K562 (cell line): ENCODE measurements at regions not wholly inside any gene's neighbourhood (a gene's known extent, or its start where the extent isn't known, plus 50 kb on each side); places are given as distances from the start of the nearest gene placed in this dataset.

Experiments used
- ATAC-seq: fragments of 200-7000 bp; cut with Tn5 transposase; 3 replicates; pipeline ENCODE4 v1.9.1; 2020; ENCODE audit warnings: moderate library complexity
- BruUV-seq: library from RNA; stranded (reverse); fragments of 400-500 nt; replicated peaks from 2 replicates; lab custom pipeline; 2021; lab: Mats Ljungman, UMichigan
- CTCF ChIA-PET: fragments of 300-600 bp; formaldehyde crosslinking; extraction: SDS; loops from one replicate; lab custom pipeline; 2021; ENCODE audit warnings: low intra/inter-chr PET ratio; lab: Yijun Ruan, JAX
- POLR2A ChIA-PET: fragments of 300-600, 350-650 bp; sonication (Branson Sonifier 250); formaldehyde crosslinking; extraction: SDS; loops from one replicate; lab custom pipeline; 2021; ENCODE audit warnings: antibody characterized with exemption, inconsistent platforms; lab: Yijun Ruan, JAX
- DNase-seq, 4 experiments: peaks; one replicate each; pipeline versions ENCODE4 v3.0.0 to v3.0.0-alpha.2; 2011 to 2018; ENCODE audit warnings: low spot score in 3 of 4, mixed read lengths in 3 of 4; ENCODE audit errors: extremely low read depth in 1 of 4
- FAIRE-seq: peaks from 2 replicates; lab custom pipeline; 2011; peaks lifted over from hg19 to GRCh38; lab: Jason Lieb, UNC
- H2AFZ ChIP-seq: 2 replicates; pipeline ENCODE4 v1.6.0; 2011; ENCODE audit warnings: low read depth, low read length, control low read depth, inconsistent platforms
- H3K27ac ChIP-seq: fragments of 200-600 bp; 3 replicates; pipeline ENCODE4 v1.8.0; 2011; ENCODE audit warnings: low read depth, mild to moderate bottlenecking, control low read depth, inconsistent platforms, low read length, moderate library complexity, mixed read lengths; ENCODE audit errors: extremely low read depth
- H3K27me3 ChIP-seq, 2 experiments: fragments of 300-600 bp in 1 of 2; 2 replicates in 1 of 2; 3 replicates in 1 of 2; pipeline versions ENCODE4 v1.6.0 to v1.8.0; 2011; ENCODE audit warnings: inconsistent platforms in 2 of 2, low read length in 2 of 2, mild to moderate bottlenecking in 1 of 2, mixed read lengths in 1 of 2, moderate library complexity in 1 of 2; ENCODE audit not compliant: control insufficient read depth in 2 of 2, insufficient read depth in 2 of 2
- H3K36me3 ChIP-seq: fragments of 300-600 bp; 3 replicates; pipeline ENCODE4 v1.8.0; 2011; ENCODE audit warnings: mild to moderate bottlenecking, low read length, inconsistent platforms; ENCODE audit not compliant: control insufficient read depth, insufficient read depth
- H3K4me1 ChIP-seq, 2 experiments: fragments of 200-600 bp in 1 of 2; replicated peaks in 1 of 2; 2 replicates in 1 of 2; 3 replicates in 1 of 2; pipeline versions ENCODE4 v1.5.1 to v1.8.0; 2011; ENCODE audit warnings: inconsistent platforms in 2 of 2, low read length in 2 of 2, mild to moderate bottlenecking in 1 of 2, mixed read lengths in 1 of 2, moderate library complexity in 1 of 2; ENCODE audit not compliant: control insufficient read depth in 2 of 2, insufficient read depth in 2 of 2
- H3K4me2 ChIP-seq: 2 replicates; pipeline ENCODE4 v1.6.1; 2011; ENCODE audit warnings: low read length, control low read depth, inconsistent platforms, mixed read lengths; ENCODE audit not compliant: insufficient read depth
- H3K4me3 ChIP-seq: fragments of 200-600 bp; sonication (generic), shearing (Covaris generic); 2 replicates; pipeline ENCODE4 v1.5.1; 2016; ENCODE audit warnings: control low read depth, inconsistent platforms
- H3K79me2 ChIP-seq: fragments of 200-600 bp; 3 replicates; pipeline ENCODE4 v1.8.0; 2011; ENCODE audit warnings: low read length, inconsistent platforms; ENCODE audit not compliant: control insufficient read depth, insufficient read depth
- H3K9ac ChIP-seq, 2 experiments: 2 replicates each; pipeline versions ENCODE4 v1.6.0 to v1.6.1; 2011; ENCODE audit warnings: low read depth in 2 of 2, low read length in 2 of 2, control low read depth in 1 of 2, inconsistent platforms in 1 of 2, mild to moderate bottlenecking in 1 of 2, mixed read lengths in 1 of 2; ENCODE audit not compliant: insufficient read depth in 1 of 2
- H3K9me1 ChIP-seq: one replicate; pipeline ENCODE4 v1.6.0; 2011; ENCODE audit warnings: inconsistent platforms, mild to moderate bottlenecking, low read length, moderate library complexity; ENCODE audit not compliant: control insufficient read depth, insufficient read depth
- H3K9me3 ChIP-seq: replicated peaks from 2 replicates; pipeline ENCODE4 v1.5.1; 2011; ENCODE audit warnings: low read depth, low read length, inconsistent platforms; ENCODE audit not compliant: control insufficient read depth, insufficient read depth
- H4K20me1 ChIP-seq: replicated peaks from 2 replicates; pipeline ENCODE4 v1.6.1; 2011; ENCODE audit warnings: low read length, inconsistent platforms, mixed read lengths; ENCODE audit not compliant: control insufficient read depth, insufficient read depth
- CAMTA2 ChIP-seq: fragments of 250-450 bp; sonication (Bioruptor Pico); conservative IDR thresholded peaks from 2 replicates; pipeline ENCODE4 v1.5.1; 2022
- CBX1 ChIP-seq: sonication (generic); IDR thresholded peaks from 2 replicates; pipeline ENCODE4 v1.6.1; 2016; ENCODE audit warnings: antibody characterized with exemption, low read depth, mild to moderate bottlenecking
- CGGBP1 ChIP-seq: fragments of 250-450 bp; sonication (Bioruptor Pico); IDR thresholded peaks from 2 replicates; pipeline ENCODE4 v1.9.0; 2021; ENCODE audit warnings: mild to moderate bottlenecking
- CHD1 ChIP-seq: fragments of 200-600 bp; sonication (generic); IDR thresholded peaks from one replicate; pipeline ENCODE4 v1.6.1; 2012; ENCODE audit warnings: mild to moderate bottlenecking, moderate library complexity, low read length, inconsistent platforms
- CHD4 ChIP-seq: fragments of 200-600 bp; sonication (generic); IDR thresholded peaks from 3 replicates; pipeline ENCODE4 v1.6.1; 2012; ENCODE audit warnings: low read depth, mild to moderate bottlenecking, mixed read lengths, low read length, inconsistent platforms; ENCODE audit not compliant: insufficient read depth, insufficient replicate concordance, poor library complexity, severe bottlenecking
- CTCF ChIP-seq, 3 experiments: IDR thresholded peaks in 2 of 3; conservative IDR thresholded peaks in 1 of 3; 2 replicates each; pipeline ENCODE4 v1.5.1; 2011 to 2012; ENCODE audit warnings: low read length in 3 of 3, mild to moderate bottlenecking in 3 of 3, control low read depth in 2 of 3, improper control_type of control experiment in 1 of 3, inconsistent platforms in 1 of 3, low read depth in 1 of 3, mixed read lengths in 1 of 3, moderate library complexity in 1 of 3; ENCODE audit not compliant: insufficient read depth in 2 of 3
- EP300 ChIP-seq: IDR thresholded peaks from 2 replicates; pipeline ENCODE4 v1.6.1; 2012; ENCODE audit warnings: low read length, improper control_type of control experiment
- GTF2B ChIP-seq: IDR thresholded peaks from 2 replicates; pipeline ENCODE4 v1.6.1; 2011; ENCODE audit not compliant: insufficient read length; ENCODE audit errors: extremely low read depth
- HMG20A ChIP-seq: fragments of 450-650 bp; formaldehyde crosslinking; conservative IDR thresholded peaks from 2 replicates; pipeline ENCODE4 v1.4.0; 2020; ENCODE audit warnings: mild to moderate bottlenecking, mixed read lengths
- IRF9 ChIP-seq: fragments of 450-650 bp; IDR thresholded peaks from 2 replicates; pipeline ENCODE4 v1.6.1; 2016; ENCODE audit warnings: missing biosample characterization, missing genetic modification characterization
- PHB2 ChIP-seq: fragments of 450-650 bp; IDR thresholded peaks from 2 replicates; pipeline ENCODE4 v1.6.1; 2017; ENCODE audit warnings: low read depth
- PKNOX1 ChIP-seq: fragments of 450-650 bp; IDR thresholded peaks from 2 replicates; pipeline ENCODE4 v1.6.1; 2016
- SAFB ChIP-seq: fragments of 200-400 bp; formaldehyde crosslinking; IDR thresholded peaks from 2 replicates; pipeline ENCODE4 v1.6.1; 2017; ENCODE audit warnings: low read depth, low read length, borderline replicate concordance
- SMAD3 ChIP-seq: fragments of 450-650 bp; formaldehyde crosslinking; conservative IDR thresholded peaks from 2 replicates; pipeline ENCODE4 v1.4.0; 2020; ENCODE audit warnings: mild to moderate bottlenecking
- YY1 ChIP-seq, 3 experiments: IDR thresholded peaks; 2 replicates each; pipeline ENCODE4 v1.6.1; 2011; ENCODE audit warnings: low read length in 2 of 3, mild to moderate bottlenecking in 2 of 3, moderate library complexity in 2 of 3, borderline replicate concordance in 1 of 3, control low read depth in 1 of 3, low read depth in 1 of 3; ENCODE audit not compliant: insufficient read depth in 3 of 3, insufficient replicate concordance in 2 of 3, control insufficient read depth in 1 of 3, insufficient read length in 1 of 3; ENCODE audit errors: extremely low read depth in 1 of 3
- ZNF212 ChIP-seq: fragments of 450-650 bp; formaldehyde crosslinking; IDR thresholded peaks from 2 replicates; pipeline ENCODE4 v1.4.0; 2020; ENCODE audit warnings: mild to moderate bottlenecking
- ZNF589 ChIP-seq: fragments of 200-800 bp; sonication (Bioruptor generic); IDR thresholded peaks from 2 replicates; pipeline ENCODE4 v1.6.1; 2016; ENCODE audit warnings: low read depth, missing genetic modification characterization, missing compliant biosample characterization
- ZNF668 ChIP-seq: fragments of 250-450 bp; sonication (Bioruptor Pico); IDR thresholded peaks from 2 replicates; pipeline ENCODE4 v1.8.0; 2022; ENCODE audit warnings: mild to moderate bottlenecking, inconsistent platforms
- ZNF695 ChIP-seq: fragments of 450-650 bp; formaldehyde crosslinking; IDR thresholded peaks from 2 replicates; pipeline ENCODE4 v1.4.0; 2020; ENCODE audit warnings: mild to moderate bottlenecking, moderate library complexity
- WGBS: fragments of 100-300 bp; shearing (Covaris generic); methylation state at CpG from one replicate; pipeline ENCODE4 v1.1.6; 2016; ENCODE audit warnings: low coverage, mixed read lengths; ENCODE audit not compliant: insufficient coverage; ENCODE audit errors: missing lambda C conversion rate; 5-methylcytosine and 5-hydroxymethylcytosine counted together
- in situ Hi-C: fragments of 300-500 bp; cut with MboI; formaldehyde crosslinking; loops from 4 replicates; pipeline ENCODE4 v1.15.0; 2018; ENCODE audit warnings: inconsistent platforms, mixed read lengths
- intact Hi-C: fragments of 100-400 bp; cut with micrococcal nuclease; formaldehyde crosslinking; loops from 2 replicates; pipeline ENCODE4 v1.14.2; 2022

- in situ Hi-C loops: no loop called here
- Histone ChIP-seq H3K4me3 (no peak overlapping the region), H3K9me3 (no peaks in the 10 kb centered on the region), H3K9ac (no peak overlapping the region), H3K4me2 (no peak overlapping the region), H4K20me1 (no peaks in the 10 kb centered on the region), H3K9me1 (no peaks in the 10 kb centered on the region), H3K27me3 (no peaks in the 10 kb centered on the region), H3K36me3 (no peaks in the 10 kb centered on the region), H2AFZ (no peak overlapping the region), H3K79me2 (no peaks in the 10 kb centered on the region), H3K4me1 (no peaks in the 10 kb centered on the region), H3K27ac (no peak overlapping the region)
- intact Hi-C loops: no loop called here
- WGBS: 0% methylated on average over 3 of the region's 3 CpGs
- no peak for FAIRE-seq
- POLR2A ChIA-PET: no interaction called here
- no peak for ATAC-seq
- TF ChIP-seq HMG20A: no peak
- TF ChIP-seq EP300: no peak
- no peak for TF ChIP-seq GTF2B
- TF ChIP-seq ZNF695 (CRISPR knock-in tag): no peak
- TF ChIP-seq ZNF589 (CRISPR knock-in tag): no peak
- TF ChIP-seq YY1 (IDR thresholded peaks at IDR 0.05; ENCODE audit: borderline replicate concordance in 1 of 3, control insufficient read depth in 1 of 3, extremely low read depth in 1 of 3, insufficient read depth in 3 of 3, insufficient read length in 1 of 3, insufficient replicate concordance in 2 of 3, low read depth in 1 of 3, low read length in 2 of 3): no peak
- TF ChIP-seq CHD1: no peak
- no peak for TF ChIP-seq CHD4
- no peak for TF ChIP-seq CTCF (IDR thresholded peaks at IDR 0.05 in 2 of 3, conservative IDR thresholded peaks at IDR 0.05 in 1 of 3; ENCODE audit: insufficient read depth in 2 of 3, low read depth in 1 of 3, low read length in 3 of 3)
- TF ChIP-seq SMAD3 (CRISPR knock-in tag): no peak
- TF ChIP-seq PHB2: no peak
- no peak for TF ChIP-seq PKNOX1
- no peak for TF ChIP-seq CBX1
- no peak for TF ChIP-seq CGGBP1 (CRISPR knock-in tag)
- TF ChIP-seq SAFB: no peak
- no peak for TF ChIP-seq IRF9 (tag)
- no peak for TF ChIP-seq ZNF212 (CRISPR knock-in tag)
- TF ChIP-seq CAMTA2 (CRISPR knock-in tag): no peak
- no peak for TF ChIP-seq ZNF668 (CRISPR knock-in tag)
- CTCF ChIA-PET: no interaction called here
- no peak for DNase-seq
- no TSS peak for BruUV-seq
These were observed 183.2 kb upstream of the FRMD6 start for GRCh38 chr14:51468523-51468922.
